ENCODE measurements at regions not wholly inside any gene's neighbourhood (a gene's known extent, or its start where the extent isn't known, plus 50 kb on each side); places are given as distances from the start of the nearest gene placed in this dataset.

- TF ChIP-seq POLR2A (IDR thresholded peaks at IDR 0.05) (no peak), CTCF (IDR thresholded peaks at IDR 0.05 in 8 of 11, conservative IDR thresholded peaks at IDR 0.05 in 3 of 11) (peak in 5 of 11 experiments; percentile 11 to 50 (median 41)), POLR2AphosphoS5 (IDR thresholded peaks at IDR 0.05) (no peak)
Measured at GRCh38 chr6:23659125-23659524, 466.9 kb upstream of the NRSN1 start.
